ENCODE measurements at regions not wholly inside any gene's neighbourhood (a gene's known extent, or its start where the extent isn't known, plus 50 kb on each side); places are given as distances from the start of the nearest gene placed in this dataset.
A peak's percentile ranks its signal among the peaks of the same experiment; 100 is the strongest.

DNA sequence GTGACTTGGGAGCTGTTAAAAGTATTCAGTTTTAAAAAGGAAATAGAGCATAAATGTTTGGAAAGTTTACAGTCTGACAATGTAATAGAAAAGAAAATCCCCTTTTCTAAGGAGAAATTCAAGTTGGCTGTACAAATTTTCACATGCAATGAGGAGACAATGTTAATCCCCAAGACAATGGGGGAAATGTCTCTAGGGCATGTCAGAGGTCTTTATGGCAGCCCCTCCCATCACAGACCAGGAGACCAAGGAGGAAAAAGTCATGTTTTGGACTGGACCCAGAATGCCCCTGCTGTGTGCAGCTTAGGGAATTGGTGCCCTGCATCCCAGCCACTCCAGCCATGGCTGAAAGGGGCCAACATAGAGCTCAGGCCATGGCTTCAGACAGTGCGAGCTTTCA is 831.1 kb upstream of the ADGRL3 start:
- Histone ChIP-seq H2BK120ac (ENCODE audit: low read depth, low read length) (no peak overlapping the region), H2BK15ac (replicated peaks; ENCODE audit: low read depth) (no peak overlapping the region), H3K27ac (ENCODE audit: low read depth, low read length) (no peak overlapping the region), H2BK5ac (ENCODE audit: low read length) (no peak overlapping the region), H3K9ac (ENCODE audit: low read length) (no peak overlapping the region), H4K8ac (ENCODE audit: low read depth, low read length) (no peak overlapping the region), H3K23ac (ENCODE audit: low read length) (no peak overlapping the region), H2AK5ac (ENCODE audit: low read length) (no peak overlapping the region), H3K56ac (ENCODE audit: low read length) (no peak overlapping the region), H3K4me2 (ENCODE audit: low read length) (no peak overlapping the region), H4K5ac (ENCODE audit: low read length) (no peak overlapping the region), H3K18ac (ENCODE audit: low read length) (no peak overlapping the region), H3K4ac (ENCODE audit: low read depth, low read length) (no peak overlapping the region), H3K4me1 (ENCODE audit: control insufficient read depth, low read depth, low read length) (no peaks in the 10 kb centered on the region), H3K79me2 (ENCODE audit: control insufficient read depth, insufficient read depth, low read length) (no peaks in the 10 kb centered on the region), H3K79me1 (ENCODE audit: low read length) (no peaks in the 10 kb centered on the region), H3K27me3 (ENCODE audit: insufficient read depth, low read length, poor library complexity) (no peaks in the 10 kb centered on the region), H3K4me3 (ENCODE audit: low read length) (no peak overlapping the region), H3K36me3 (ENCODE audit: control insufficient read depth, insufficient read depth, low read length) (no peaks in the 10 kb centered on the region)
- no peak for DNase-seq
- WGBS (ENCODE audit: extremely low coverage, insufficient coverage, low lambda C conversion rate) = no CpG with 5 or more reads among the region's 1 CpG

DNA sequence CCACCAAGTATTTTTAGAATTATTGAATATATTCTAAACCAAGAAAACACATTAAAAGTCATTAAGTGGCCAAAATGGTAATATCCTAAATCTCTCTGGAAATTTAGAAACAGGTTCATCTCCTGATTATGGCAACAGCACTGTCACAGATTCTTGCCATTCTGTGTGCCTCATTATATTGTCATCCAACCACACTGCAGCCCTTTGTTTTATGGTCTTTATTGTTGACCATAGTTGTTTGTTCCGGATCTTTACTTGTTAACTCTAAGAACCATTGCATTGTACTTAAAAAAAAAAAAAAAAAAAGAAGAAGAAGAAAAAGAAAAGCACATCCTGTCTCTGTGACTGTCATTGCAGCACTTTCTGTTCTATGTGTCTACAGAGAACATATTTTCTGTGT is 822.1 kb upstream of the ADGRL3 start:
- no peak overlapping the region for H3K27ac ChIP-seq (ENCODE audit: low read depth, low read length)
- H2BK120ac ChIP-seq (ENCODE audit: low read depth, low read length) = no peak overlapping the region
- no peak overlapping the region for H3K4ac ChIP-seq (ENCODE audit: low read depth, low read length)
- no peak overlapping the region for H2BK5ac ChIP-seq (ENCODE audit: low read length)
- no peak overlapping the region for H4K5ac ChIP-seq (ENCODE audit: low read length)
- H3K27me3 ChIP-seq (ENCODE audit: insufficient read depth, low read length, poor library complexity) = no peaks in the 10 kb centered on the region
- no peak overlapping the region for H3K4me3 ChIP-seq (ENCODE audit: low read length)
- H3K18ac ChIP-seq (ENCODE audit: low read length) = no peak overlapping the region
- no peaks in the 10 kb centered on the region for H3K79me2 ChIP-seq (ENCODE audit: control insufficient read depth, insufficient read depth, low read length)
- no peak overlapping the region for H2BK15ac ChIP-seq (replicated peaks; ENCODE audit: low read depth)
- DNase-seq = no peak
- WGBS (ENCODE audit: extremely low coverage, insufficient coverage, low lambda C conversion rate) = no CpG with 5 or more reads among the region's 1 CpG
- H3K36me3 ChIP-seq (ENCODE audit: control insufficient read depth, insufficient read depth, low read length) = no peaks in the 10 kb centered on the region
- no peaks in the 10 kb centered on the region for H3K79me1 ChIP-seq (ENCODE audit: low read length)
- H2AK5ac ChIP-seq (ENCODE audit: low read length) = no peak overlapping the region
- H3K9ac ChIP-seq (ENCODE audit: low read length) = no peak overlapping the region
- no peak overlapping the region for H3K4me2 ChIP-seq (ENCODE audit: low read length)
- H3K56ac ChIP-seq (ENCODE audit: low read length) = no peak overlapping the region
- H3K4me1 ChIP-seq (ENCODE audit: control insufficient read depth, low read depth, low read length) = no peaks in the 10 kb centered on the region
- H3K23ac ChIP-seq (ENCODE audit: low read length) = no peak overlapping the region
- H4K8ac ChIP-seq (ENCODE audit: low read depth, low read length) = no peak overlapping the region

DNA sequence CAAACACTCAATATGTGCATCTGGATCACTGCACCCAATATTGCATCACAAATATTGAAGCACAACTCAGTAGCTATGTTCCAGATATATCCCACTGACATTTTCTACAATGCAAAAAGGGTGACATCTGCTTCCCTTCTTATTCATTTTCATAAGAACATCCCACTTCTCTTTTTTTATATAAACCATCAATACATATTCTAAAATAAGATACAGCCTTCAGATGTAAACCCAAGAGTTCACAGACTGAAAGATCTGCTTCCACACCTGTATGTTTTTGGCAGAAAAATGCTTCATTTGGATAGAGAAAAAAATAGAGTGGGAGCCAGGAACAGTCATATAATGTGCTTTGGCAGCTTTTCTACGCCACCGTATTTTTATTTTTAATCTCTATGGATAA is 815.6 kb upstream of the ADGRL3 start:
- Histone ChIP-seq H3K27me3 (ENCODE audit: insufficient read depth, low read length, poor library complexity) (no peaks in the 10 kb centered on the region), H3K4me3 (ENCODE audit: low read length) (no peak overlapping the region), H3K56ac (ENCODE audit: low read length) (no peak overlapping the region), H3K4me2 (ENCODE audit: low read length) (no peak overlapping the region), H3K36me3 (ENCODE audit: control insufficient read depth, insufficient read depth, low read length) (no peaks in the 10 kb centered on the region), H3K79me2 (ENCODE audit: control insufficient read depth, insufficient read depth, low read length) (no peaks in the 10 kb centered on the region), H3K23ac (ENCODE audit: low read length) (no peak overlapping the region), H4K5ac (ENCODE audit: low read length) (no peak overlapping the region), H3K27ac (ENCODE audit: low read depth, low read length) (no peak overlapping the region), H4K8ac (ENCODE audit: low read depth, low read length) (no peak overlapping the region), H2BK5ac (ENCODE audit: low read length) (no peak overlapping the region), H3K18ac (ENCODE audit: low read length) (no peak overlapping the region), H2BK120ac (ENCODE audit: low read depth, low read length) (no peak overlapping the region), H3K4me1 (ENCODE audit: control insufficient read depth, low read depth, low read length) (no peaks in the 10 kb centered on the region), H3K4ac (ENCODE audit: low read depth, low read length) (no peak overlapping the region), H2BK15ac (replicated peaks; ENCODE audit: low read depth) (no peak overlapping the region), H3K9ac (ENCODE audit: low read length) (no peak overlapping the region), H3K79me1 (ENCODE audit: low read length) (no peaks in the 10 kb centered on the region), H2AK5ac (ENCODE audit: low read length) (no peak overlapping the region)
- no CpG with 5 or more reads among the region's 2 CpGs for WGBS (ENCODE audit: extremely low coverage, insufficient coverage, low lambda C conversion rate)
- DNase-seq = no peak

DNA sequence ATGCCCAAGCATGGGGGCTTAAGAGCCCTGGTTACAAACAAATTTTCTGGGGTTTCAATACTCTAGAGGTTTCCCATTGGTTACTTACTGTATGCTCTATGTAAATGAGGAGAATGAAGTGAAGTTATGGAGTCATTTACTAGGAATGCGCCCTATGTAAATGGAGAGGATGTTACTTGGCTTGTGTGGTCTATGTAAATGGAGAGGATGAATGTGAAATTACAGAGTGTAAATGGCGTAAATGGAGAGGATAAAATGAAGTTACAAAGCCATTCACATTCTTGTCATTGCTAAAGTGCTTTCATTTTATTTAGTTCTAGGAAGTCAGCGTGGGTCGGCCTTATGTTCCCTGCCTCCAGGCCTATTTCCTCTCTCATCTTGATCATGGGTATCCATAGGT is 810.5 kb upstream of the ADGRL3 start:
- no peak overlapping the region for H2BK120ac ChIP-seq (ENCODE audit: low read depth, low read length)
- WGBS (ENCODE audit: extremely low coverage, insufficient coverage, low lambda C conversion rate) = no CpG with 5 or more reads among the region's 4 CpGs
- H3K4ac ChIP-seq (ENCODE audit: low read depth, low read length) = no peak overlapping the region
- H3K4me2 ChIP-seq (ENCODE audit: low read length) = no peak overlapping the region
- no peak overlapping the region for H3K9ac ChIP-seq (ENCODE audit: low read length)
- peak; percentile 85 for DNase-seq
- H3K18ac ChIP-seq (ENCODE audit: low read length) = no peak overlapping the region
- H2BK15ac ChIP-seq (replicated peaks; ENCODE audit: low read depth) = no peak overlapping the region
- no peaks in the 10 kb centered on the region for H3K4me1 ChIP-seq (ENCODE audit: control insufficient read depth, low read depth, low read length)
- no peak overlapping the region for H4K8ac ChIP-seq (ENCODE audit: low read depth, low read length)
- no peak overlapping the region for H2BK5ac ChIP-seq (ENCODE audit: low read length)
- no peaks in the 10 kb centered on the region for H3K79me1 ChIP-seq (ENCODE audit: low read length)
- H3K27me3 ChIP-seq (ENCODE audit: insufficient read depth, low read length, poor library complexity) = no peaks in the 10 kb centered on the region
- H3K23ac ChIP-seq (ENCODE audit: low read length) = no peak overlapping the region
- H4K5ac ChIP-seq (ENCODE audit: low read length) = no peak overlapping the region
- no peak overlapping the region for H3K4me3 ChIP-seq (ENCODE audit: low read length)
- no peak overlapping the region for H3K27ac ChIP-seq (ENCODE audit: low read depth, low read length)
- no peaks in the 10 kb centered on the region for H3K36me3 ChIP-seq (ENCODE audit: control insufficient read depth, insufficient read depth, low read length)
- H3K56ac ChIP-seq (ENCODE audit: low read length) = no peak overlapping the region
- no peak overlapping the region for H2AK5ac ChIP-seq (ENCODE audit: low read length)
- no peaks in the 10 kb centered on the region for H3K79me2 ChIP-seq (ENCODE audit: control insufficient read depth, insufficient read depth, low read length)

DNA sequence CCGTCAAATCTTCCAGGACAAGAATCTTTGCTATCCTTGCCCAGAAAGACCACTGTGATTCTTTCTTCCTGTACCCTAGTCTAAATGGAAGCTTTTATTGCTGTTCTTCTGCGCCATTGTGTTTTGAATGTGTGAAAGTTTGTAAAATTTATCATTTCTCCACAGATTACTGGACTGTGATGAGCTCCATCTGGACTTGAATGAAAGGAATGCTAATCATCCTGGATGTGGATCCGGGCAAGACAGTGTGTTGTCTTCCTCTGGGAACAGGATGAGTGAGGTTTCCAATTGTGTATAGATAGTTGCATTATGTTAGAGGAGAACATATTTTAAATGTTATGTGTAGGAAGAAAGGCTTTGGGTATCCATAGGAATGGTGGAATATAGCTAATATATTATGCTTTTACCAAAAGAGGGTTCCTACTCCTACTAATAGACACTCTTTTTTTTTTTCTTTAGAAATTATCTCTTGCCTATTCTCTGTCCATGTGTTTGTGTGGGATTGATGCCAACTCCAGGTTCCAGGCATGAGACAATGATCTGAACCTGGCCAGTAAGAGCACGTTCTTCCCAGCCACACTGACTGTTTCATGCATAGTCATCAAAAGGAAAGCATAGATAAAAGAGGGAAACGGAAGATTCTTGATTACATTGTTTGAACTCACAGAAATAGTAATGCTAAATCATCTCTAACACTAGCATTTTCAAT is 803.6 kb upstream of the ADGRL3 start:
- peak; percentile 22 for DNase-seq
- no peak overlapping the region for H4K8ac ChIP-seq (ENCODE audit: low read depth, low read length)
- H4K5ac ChIP-seq (ENCODE audit: low read length) = no peak overlapping the region
- no CpG with 5 or more reads among the region's 5 CpGs for WGBS (ENCODE audit: extremely low coverage, insufficient coverage, low lambda C conversion rate)
- H3K23ac ChIP-seq (ENCODE audit: low read length) = no peak overlapping the region
- no peak overlapping the region for H2BK15ac ChIP-seq (replicated peaks; ENCODE audit: low read depth)
- H3K4me1 ChIP-seq (ENCODE audit: control insufficient read depth, low read depth, low read length) = no peaks in the 10 kb centered on the region
- no peak overlapping the region for H3K18ac ChIP-seq (ENCODE audit: low read length)
- H3K79me2 ChIP-seq (ENCODE audit: control insufficient read depth, insufficient read depth, low read length) = no peaks in the 10 kb centered on the region
- no peak overlapping the region for H3K4me2 ChIP-seq (ENCODE audit: low read length)
- no peak overlapping the region for H3K4me3 ChIP-seq (ENCODE audit: low read length)
- H2AK5ac ChIP-seq (ENCODE audit: low read length) = no peak overlapping the region
- H3K4ac ChIP-seq (ENCODE audit: low read depth, low read length) = no peak overlapping the region
- no peak overlapping the region for H3K56ac ChIP-seq (ENCODE audit: low read length)
- H2BK120ac ChIP-seq (ENCODE audit: low read depth, low read length) = no peak overlapping the region
- H3K9ac ChIP-seq (ENCODE audit: low read length) = no peak overlapping the region
- H3K27ac ChIP-seq (ENCODE audit: low read depth, low read length) = no peak overlapping the region
- H3K27me3 ChIP-seq (ENCODE audit: insufficient read depth, low read length, poor library complexity) = no peaks in the 10 kb centered on the region
- no peaks in the 10 kb centered on the region for H3K36me3 ChIP-seq (ENCODE audit: control insufficient read depth, insufficient read depth, low read length)
- no peak overlapping the region for H2BK5ac ChIP-seq (ENCODE audit: low read length)
- no peaks in the 10 kb centered on the region for H3K79me1 ChIP-seq (ENCODE audit: low read length)

DNA sequence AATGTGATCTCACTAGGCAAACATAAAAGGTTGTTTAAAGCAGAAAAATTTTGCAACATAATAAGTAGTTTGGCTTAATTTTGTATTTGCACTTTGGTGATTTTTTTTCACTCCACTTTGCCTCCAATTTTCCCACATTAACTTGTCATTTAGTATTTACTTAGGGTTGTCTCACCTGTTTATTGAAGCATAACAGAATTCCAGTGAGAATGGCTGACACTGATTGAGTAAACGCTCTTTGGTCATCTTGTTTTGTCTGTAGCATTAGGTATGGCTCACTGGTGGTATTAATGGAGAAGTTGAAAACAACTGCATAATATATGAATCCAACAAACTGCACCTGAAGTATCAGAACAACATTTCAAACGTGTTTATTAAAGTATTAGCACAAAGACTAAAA is 799.5 kb upstream of the ADGRL3 start:
- H2AK5ac ChIP-seq (ENCODE audit: low read length) = no peak overlapping the region
- H2BK120ac ChIP-seq (ENCODE audit: low read depth, low read length) = no peak overlapping the region
- H2BK5ac ChIP-seq (ENCODE audit: low read length) = no peak overlapping the region
- H3K79me2 ChIP-seq (ENCODE audit: control insufficient read depth, insufficient read depth, low read length) = no peaks in the 10 kb centered on the region
- WGBS (ENCODE audit: extremely low coverage, insufficient coverage, low lambda C conversion rate) = no CpG with 5 or more reads among the region's 2 CpGs
- H4K5ac ChIP-seq (ENCODE audit: low read length) = no peak overlapping the region
- H3K56ac ChIP-seq (ENCODE audit: low read length) = no peak overlapping the region
- H3K9ac ChIP-seq (ENCODE audit: low read length) = no peak overlapping the region
- H4K8ac ChIP-seq (ENCODE audit: low read depth, low read length) = no peak overlapping the region
- DNase-seq = no peak
- no peak overlapping the region for H3K4ac ChIP-seq (ENCODE audit: low read depth, low read length)
- H3K4me1 ChIP-seq (ENCODE audit: control insufficient read depth, low read depth, low read length) = no peaks in the 10 kb centered on the region
- H3K4me3 ChIP-seq (ENCODE audit: low read length) = no peak overlapping the region
- H3K27me3 ChIP-seq (ENCODE audit: insufficient read depth, low read length, poor library complexity) = no peaks in the 10 kb centered on the region
- H3K79me1 ChIP-seq (ENCODE audit: low read length) = no peaks in the 10 kb centered on the region
- no peak overlapping the region for H3K23ac ChIP-seq (ENCODE audit: low read length)
- no peak overlapping the region for H2BK15ac ChIP-seq (replicated peaks; ENCODE audit: low read depth)
- no peak overlapping the region for H3K4me2 ChIP-seq (ENCODE audit: low read length)
- H3K27ac ChIP-seq (ENCODE audit: low read depth, low read length) = no peak overlapping the region
- no peaks in the 10 kb centered on the region for H3K36me3 ChIP-seq (ENCODE audit: control insufficient read depth, insufficient read depth, low read length)
- H3K18ac ChIP-seq (ENCODE audit: low read length) = no peak overlapping the region

Measured in mesendoderm (in vitro differentiated cells).